ENCODE measurements at regions not wholly inside any gene's neighbourhood (a gene's known extent, or its start where the extent isn't known, plus 50 kb on each side); places are given as distances from the start of the nearest gene placed in this dataset.

DNA sequence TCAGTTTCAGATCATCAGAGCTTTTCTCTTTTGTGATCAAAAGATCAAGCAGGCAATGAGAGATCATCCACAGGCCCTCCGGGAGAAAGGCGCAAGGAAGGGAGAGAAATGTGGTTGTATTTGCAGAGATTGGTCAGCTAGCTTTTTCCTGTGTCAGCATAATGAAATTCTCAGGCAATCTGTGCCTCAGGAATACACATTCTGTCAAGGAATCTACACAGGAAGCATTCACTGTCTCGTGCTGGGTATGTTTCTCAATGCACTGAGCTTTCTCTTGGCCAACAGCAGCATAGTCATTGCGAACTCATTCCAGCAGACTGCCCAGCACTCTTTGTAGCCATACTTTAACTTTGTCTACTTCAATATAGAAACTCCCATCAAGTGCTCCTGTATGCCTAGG lies 413.7 kb downstream of the PPP3CA start:
- ATAC-seq = peak in 1 of 4 donors; percentile 52
- Histone ChIP-seq H3K9me3 (no peaks in the 10 kb centered on the region), H3K4me3 (no peak overlapping the region), H3K27me3 (no peaks in the 10 kb centered on the region), H3K27ac (no peak overlapping the region), H3K36me3 (no peaks in the 10 kb centered on the region), H3K4me1 (no peaks in the 10 kb centered on the region)
- TF ChIP-seq, protein P1, sequence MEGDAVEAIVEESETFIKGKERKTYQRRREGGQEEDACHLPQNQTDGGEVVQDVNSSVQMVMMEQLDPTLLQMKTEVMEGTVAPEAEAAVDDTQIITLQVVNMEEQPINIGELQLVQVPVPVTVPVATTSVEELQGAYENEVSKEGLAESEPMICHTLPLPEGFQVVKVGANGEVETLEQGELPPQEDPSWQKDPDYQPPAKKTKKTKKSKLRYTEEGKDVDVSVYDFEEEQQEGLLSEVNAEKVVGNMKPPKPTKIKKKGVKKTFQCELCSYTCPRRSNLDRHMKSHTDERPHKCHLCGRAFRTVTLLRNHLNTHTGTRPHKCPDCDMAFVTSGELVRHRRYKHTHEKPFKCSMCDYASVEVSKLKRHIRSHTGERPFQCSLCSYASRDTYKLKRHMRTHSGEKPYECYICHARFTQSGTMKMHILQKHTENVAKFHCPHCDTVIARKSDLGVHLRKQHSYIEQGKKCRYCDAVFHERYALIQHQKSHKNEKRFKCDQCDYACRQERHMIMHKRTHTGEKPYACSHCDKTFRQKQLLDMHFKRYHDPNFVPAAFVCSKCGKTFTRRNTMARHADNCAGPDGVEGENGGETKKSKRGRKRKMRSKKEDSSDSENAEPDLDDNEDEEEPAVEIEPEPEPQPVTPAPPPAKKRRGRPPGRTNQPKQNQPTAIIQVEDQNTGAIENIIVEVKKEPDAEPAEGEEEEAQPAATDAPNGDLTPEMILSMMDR (IDR thresholded peaks at IDR 0.05) = no peak
- WGBS, 2 donors = 61 to 80% methylated on average over 4 of the region's 4 CpGs
- FAIRE-seq = no peak
- intact Hi-C loops (cut with DNase I) = no loop called here
- no peak for DNase-seq

DNA sequence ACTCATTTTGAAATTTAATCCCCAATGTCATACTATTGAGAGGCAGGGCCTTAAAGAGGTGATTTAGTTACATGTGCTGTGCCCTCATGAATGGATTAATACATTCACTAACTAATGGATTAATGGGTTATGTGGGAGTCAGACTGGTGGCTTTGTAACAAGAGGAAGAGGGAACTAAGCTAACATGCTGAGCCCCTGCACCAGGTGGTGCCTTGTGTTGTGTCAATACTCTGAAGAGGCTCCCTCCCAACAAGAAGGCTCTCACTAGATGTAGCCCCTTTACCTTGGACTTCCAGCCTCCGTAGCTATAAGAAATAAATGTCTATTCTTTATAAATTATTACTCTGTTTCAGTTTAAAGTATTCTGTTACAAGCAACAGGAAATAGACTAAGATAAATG lies 411.9 kb upstream of the EMCN start:
- WGBS, 2 donors = 46 to 48% methylated on average over 1 of the region's 1 CpG
- H3K4me3 ChIP-seq = no peak overlapping the region
- no peaks in the 10 kb centered on the region for H3K9me3 ChIP-seq
- no peaks in the 10 kb centered on the region for H3K27me3 ChIP-seq
- FAIRE-seq (no peak), DNase-seq (no peak), ATAC-seq (no peak)
- TF ChIP-seq, protein P1 (IDR thresholded peaks at IDR 0.05) = no peak
- no peak overlapping the region for H3K27ac ChIP-seq
- intact Hi-C loops (cut with DNase I) = no loop called here
- H3K36me3 ChIP-seq = no peaks in the 10 kb centered on the region
- H3K4me1 ChIP-seq = no peaks in the 10 kb centered on the region

DNA sequence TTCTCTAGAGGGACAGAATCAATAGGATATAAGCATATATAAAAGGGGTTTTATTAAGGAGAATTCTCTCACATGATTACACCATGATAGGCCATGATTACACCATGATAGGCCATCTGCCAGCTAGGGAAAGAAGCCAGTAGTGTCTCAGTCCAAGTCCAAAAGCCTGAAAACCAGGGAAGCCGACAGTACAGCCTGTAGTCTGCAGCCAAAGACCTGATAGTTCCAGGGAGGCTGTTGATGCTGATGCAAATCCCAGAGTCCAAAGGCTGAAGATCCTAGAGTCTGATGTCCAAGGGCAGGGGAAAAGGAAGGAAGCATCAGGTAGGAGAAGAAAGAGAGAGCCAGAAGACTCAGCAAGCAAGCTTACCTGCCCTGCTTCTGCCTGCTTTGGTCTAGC lies 411.3 kb upstream of the EMCN start:
- no peaks in the 10 kb centered on the region for H3K4me1 ChIP-seq
- intact Hi-C loops (cut with DNase I) = no loop called here
- FAIRE-seq = no peak
- no peaks in the 10 kb centered on the region for H3K9me3 ChIP-seq
- TF ChIP-seq, protein P1 (IDR thresholded peaks at IDR 0.05) = no peak
- no peak for ATAC-seq
- H3K27me3 ChIP-seq = no peaks in the 10 kb centered on the region
- H3K27ac ChIP-seq = no peak overlapping the region
- DNase-seq = no peak
- no peak overlapping the region for H3K4me3 ChIP-seq
- WGBS, 2 donors = 55 to 56% methylated on average over 1 of the region's 1 CpG
- H3K36me3 ChIP-seq = no peaks in the 10 kb centered on the region

DNA sequence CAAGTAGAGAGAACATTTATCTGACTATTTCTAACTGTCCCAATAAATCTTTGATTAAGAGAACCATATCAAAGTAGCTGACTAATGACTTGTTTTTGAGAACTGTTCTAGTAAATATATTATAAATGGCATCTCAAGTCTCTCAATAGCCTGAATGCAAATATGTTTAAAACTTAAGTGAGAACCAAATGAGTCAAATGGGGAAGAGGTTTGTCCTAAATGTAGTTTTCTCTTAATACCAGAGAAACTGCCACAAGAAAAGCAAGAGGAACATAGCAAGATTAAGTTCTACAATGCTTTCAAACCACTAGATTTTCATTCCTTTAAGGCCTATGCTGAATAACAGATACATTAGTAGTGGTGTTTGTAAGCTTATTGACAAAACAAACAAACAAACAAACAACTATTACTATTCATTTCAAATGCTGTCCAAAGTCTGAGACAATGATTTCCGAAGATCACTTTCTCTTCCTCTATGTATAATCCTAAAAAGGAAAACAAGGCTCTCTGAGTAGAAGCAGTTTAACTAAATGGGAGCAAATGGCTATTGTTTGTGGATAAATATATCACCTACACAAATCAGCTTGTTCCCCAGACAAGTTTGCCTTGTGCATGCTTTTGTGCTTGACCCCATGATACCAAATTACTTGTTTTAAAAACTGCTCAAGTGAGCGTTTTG lies 408.4 kb upstream of the EMCN start:
- intact Hi-C loops (cut with DNase I) = no loop called here
- Histone ChIP-seq H3K27me3 (no peaks in the 10 kb centered on the region), H3K27ac (no peak overlapping the region), H3K36me3 (no peaks in the 10 kb centered on the region), H3K4me3 (no peak overlapping the region), H3K4me1 (no peaks in the 10 kb centered on the region), H3K9me3 (no peaks in the 10 kb centered on the region)
- TF ChIP-seq, protein P1 (IDR thresholded peaks at IDR 0.05) = no peak
- FAIRE-seq = no peak
- ATAC-seq = no peak
- WGBS, 2 donors = 63 to 80% methylated on average over 2 of the region's 2 CpGs
- DNase-seq = no peak

DNA sequence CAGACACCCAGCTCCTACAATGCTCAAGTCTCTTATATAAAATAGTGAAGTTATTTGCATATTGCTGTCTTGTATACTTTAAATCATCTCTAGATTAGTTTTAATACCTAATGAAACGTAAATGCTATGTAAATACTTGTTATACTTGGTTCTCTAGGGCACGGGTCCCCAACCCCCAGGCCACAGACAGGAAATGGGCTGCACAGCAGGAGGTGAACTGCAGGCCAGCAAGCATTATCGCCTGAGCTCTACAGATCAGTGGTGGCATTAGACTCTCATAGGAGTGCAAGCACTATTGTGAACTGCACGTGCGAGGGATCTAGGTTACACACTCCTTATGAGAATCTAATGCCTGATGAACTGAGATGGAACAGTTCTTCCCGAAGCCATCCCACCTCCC lies 395.9 kb upstream of the EMCN start:
- ATAC-seq (no peak), DNase-seq (peak in 1 of 6 donors; percentile 24), FAIRE-seq (no peak)
- Histone ChIP-seq H3K9me3 (no peaks in the 10 kb centered on the region), H3K36me3 (no peaks in the 10 kb centered on the region), H3K4me3 (no peak overlapping the region), H3K27ac (no peak overlapping the region), H3K4me1 (no peaks in the 10 kb centered on the region), H3K27me3 (no peaks in the 10 kb centered on the region)
- 76 to 77% methylated on average over 6 of the region's 6 CpGs for WGBS, 2 donors
- intact Hi-C loops (cut with DNase I) = no loop called here
- TF ChIP-seq, protein P1 (IDR thresholded peaks at IDR 0.05) = no peak
